ENCODE measurements at regions not wholly inside any gene's neighbourhood (a gene's known extent, or its start where the extent isn't known, plus 50 kb on each side); places are given as distances from the start of the nearest gene placed in this dataset.

- no peak for TF ChIP-seq CHD2 (IDR thresholded peaks at IDR 0.05; ENCODE audit: low read length, partially characterized antibody)
- no peak for TF ChIP-seq CEBPB (IDR thresholded peaks at IDR 0.05)
- TF ChIP-seq CTCF (IDR thresholded peaks at IDR 0.05), result no peak
- no peak for TF ChIP-seq RNF2 (IDR thresholded peaks at IDR 0.05; ENCODE audit: borderline replicate concordance, low read depth)
- TF ChIP-seq EP300 (IDR thresholded peaks at IDR 0.05), result no peak
- TF ChIP-seq HDAC2 (IDR thresholded peaks at IDR 0.05), result no peak
- no peak for TF ChIP-seq KDM1A (IDR thresholded peaks at IDR 0.05; ENCODE audit: low read depth)
- no peak for TF ChIP-seq EHMT2 (IDR thresholded peaks at IDR 0.05; ENCODE audit: low read depth)
- TF ChIP-seq CBX8 (IDR thresholded peaks at IDR 0.05), result no peak
- TF ChIP-seq KDM5A (IDR thresholded peaks at IDR 0.05), result no peak
These were observed 153.0 kb downstream of the BBOX1 start for GRCh38 chr11:27193434-27194225.
